ENCODE measurements at regions not wholly inside any gene's neighbourhood (a gene's known extent, or its start where the extent isn't known, plus 50 kb on each side); places are given as distances from the start of the nearest gene placed in this dataset.

- TF ChIP-seq EZH2 (IDR thresholded peaks at IDR 0.05) (no peak), CTCF (IDR thresholded peaks at IDR 0.05) (no peak)
Measured at GRCh38 chr10:128361487-128361886, 235.3 kb upstream of the MKI67 start.
